ENCODE measurements at regions not wholly inside any gene's neighbourhood (a gene's known extent, or its start where the extent isn't known, plus 50 kb on each side); places are given as distances from the start of the nearest gene placed in this dataset.

- TF ChIP-seq EZH2 (IDR thresholded peaks at IDR 0.05; ENCODE audit: low read length), result no peak
- TF ChIP-seq CTCF (optimal IDR thresholded peaks at IDR 0.05 in 1 of 3, IDR thresholded peaks at IDR 0.05 in 1 of 3, conservative IDR thresholded peaks at IDR 0.05 in 1 of 3; ENCODE audit: extremely low read depth in 1 of 3, insufficient read depth in 2 of 3, low read length in 3 of 3), result no peak
- Histone ChIP-seq H3K4me3 (ENCODE audit: control insufficient read depth in 2 of 3, extremely low read depth in 1 of 3, insufficient read depth in 2 of 3, low read depth in 1 of 3, low read length in 3 of 3) (no peak overlapping the region), H3K27me3 (ENCODE audit: control insufficient read depth, extremely low read depth, insufficient read depth, low read length) (no peaks in the 10 kb centered on the region), H3K4me2 (ENCODE audit: control insufficient read depth, extremely low read depth, insufficient read depth, low read depth, low read length) (no peak overlapping the region), H3K27ac (ENCODE audit: control insufficient read depth, insufficient read depth, low read length) (no peak overlapping the region), H3K36me3 (ENCODE audit: control insufficient read depth in 2 of 2, extremely low read depth in 1 of 2, insufficient read depth in 2 of 2, low read length in 2 of 2) (no peaks in the 10 kb centered on the region), H2AFZ (ENCODE audit: control insufficient read depth, low read length) (no peak overlapping the region), H4K20me1 (ENCODE audit: control insufficient read depth, extremely low read depth, insufficient read depth, low read length) (no peaks in the 10 kb centered on the region), H3K9me3 (ENCODE audit: control insufficient read depth, low read depth, low read length) (no peaks in the 10 kb centered on the region), H3K4me1 (ENCODE audit: control insufficient read depth, extremely low read depth, insufficient read depth, low read length) (no peaks in the 10 kb centered on the region), H3K9ac (ENCODE audit: control insufficient read depth, extremely low read depth, insufficient read depth, low read length) (no peak overlapping the region), H3K9me1 (ENCODE audit: control insufficient read depth, extremely low read depth, insufficient read depth, low read length) (no peaks in the 10 kb centered on the region), H3K79me2 (ENCODE audit: control insufficient read depth, insufficient read depth, low read length) (no peaks in the 10 kb centered on the region)
- DNase-seq (ENCODE audit: low read depth, low spot score) (no peak), FAIRE-seq (no peak)
- dilution Hi-C loops (cut with MboI; ENCODE audit: extremely low pct_ligation_motif_present, low sequenced_read_pairs), result no loop called here
Measured at GRCh38 chr11:121793291-121793690, 322.7 kb downstream of the BLID start.

GRCh38 chr11:121792185-121792584 lies 323.8 kb downstream of the BLID start:
- no peaks in the 10 kb centered on the region for H4K20me1 ChIP-seq (ENCODE audit: control insufficient read depth, extremely low read depth, insufficient read depth, low read length)
- no peaks in the 10 kb centered on the region for H3K79me2 ChIP-seq (ENCODE audit: control insufficient read depth, insufficient read depth, low read length)
- no peaks in the 10 kb centered on the region for H3K36me3 ChIP-seq (ENCODE audit: control insufficient read depth in 2 of 2, extremely low read depth in 1 of 2, insufficient read depth in 2 of 2, low read length in 2 of 2)
- H3K9me1 ChIP-seq (ENCODE audit: control insufficient read depth, extremely low read depth, insufficient read depth, low read length), result no peaks in the 10 kb centered on the region
- dilution Hi-C loops (cut with MboI; ENCODE audit: extremely low pct_ligation_motif_present, low sequenced_read_pairs), result no loop called here
- TF ChIP-seq CTCF (optimal IDR thresholded peaks at IDR 0.05 in 1 of 3, IDR thresholded peaks at IDR 0.05 in 1 of 3, conservative IDR thresholded peaks at IDR 0.05 in 1 of 3; ENCODE audit: extremely low read depth in 1 of 3, insufficient read depth in 2 of 3, low read length in 3 of 3) (no peak), EZH2 (IDR thresholded peaks at IDR 0.05; ENCODE audit: low read length) (no peak)
- H3K4me1 ChIP-seq (ENCODE audit: control insufficient read depth, extremely low read depth, insufficient read depth, low read length), result no peaks in the 10 kb centered on the region
- FAIRE-seq (no peak), DNase-seq (ENCODE audit: low read depth, low spot score) (no peak)
- H3K9me3 ChIP-seq (ENCODE audit: control insufficient read depth, low read depth, low read length), result no peaks in the 10 kb centered on the region
- H3K4me2 ChIP-seq (ENCODE audit: control insufficient read depth, extremely low read depth, insufficient read depth, low read depth, low read length), result no peak overlapping the region
- H3K4me3 ChIP-seq (ENCODE audit: control insufficient read depth in 2 of 3, extremely low read depth in 1 of 3, insufficient read depth in 2 of 3, low read depth in 1 of 3, low read length in 3 of 3), result no peak overlapping the region
- no peak overlapping the region for H2AFZ ChIP-seq (ENCODE audit: control insufficient read depth, low read length)
- no peak overlapping the region for H3K9ac ChIP-seq (ENCODE audit: control insufficient read depth, extremely low read depth, insufficient read depth, low read length)
- no peak overlapping the region for H3K27ac ChIP-seq (ENCODE audit: control insufficient read depth, insufficient read depth, low read length)
- H3K27me3 ChIP-seq (ENCODE audit: control insufficient read depth, extremely low read depth, insufficient read depth, low read length), result no peaks in the 10 kb centered on the region

Measured in keratinocyte (primary cell).